Hematopoietic multipotent progenitor cell treated with erythropoietin and hydrocortisone succinate and interleukin-3 and kit ligand, for 4 days (in vitro differentiated cells): ENCODE measurements at regions not wholly inside any gene's neighbourhood (a gene's known extent, or its start where the extent isn't known, plus 50 kb on each side); places are given as distances from the start of the nearest gene placed in this dataset.
"Not testable (repeated sequence)": the region's sequence is repeated elsewhere in the genome, so short reads cannot be mapped to it uniquely, and the experiment has no call there.

Experiments
- DNase-seq: peaks from one replicate; pipeline ENCODE4 v3.0.0-alpha.2; 2015

DNA sequence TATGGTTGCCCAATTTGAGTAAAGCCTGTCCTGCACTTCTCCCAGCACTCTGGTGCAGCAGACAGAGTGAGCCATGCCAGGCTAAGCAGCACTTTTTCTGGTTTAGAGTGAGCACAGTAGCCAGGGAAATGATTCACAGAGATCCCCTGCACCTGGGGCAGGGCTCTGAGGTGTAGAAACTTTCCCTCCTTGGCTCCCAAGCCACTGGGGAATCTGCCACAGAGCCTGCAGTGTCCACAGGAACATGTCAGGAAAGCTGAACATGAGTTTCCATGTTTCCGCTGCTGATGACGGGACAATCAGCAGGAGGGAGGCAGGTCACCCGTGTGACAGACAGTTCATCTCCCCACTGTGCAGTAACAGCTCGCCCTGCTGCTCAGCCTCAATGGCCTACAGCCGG is 429.9 kb upstream of the B3GAT1 start:
- DNase-seq = no peak

DNA sequence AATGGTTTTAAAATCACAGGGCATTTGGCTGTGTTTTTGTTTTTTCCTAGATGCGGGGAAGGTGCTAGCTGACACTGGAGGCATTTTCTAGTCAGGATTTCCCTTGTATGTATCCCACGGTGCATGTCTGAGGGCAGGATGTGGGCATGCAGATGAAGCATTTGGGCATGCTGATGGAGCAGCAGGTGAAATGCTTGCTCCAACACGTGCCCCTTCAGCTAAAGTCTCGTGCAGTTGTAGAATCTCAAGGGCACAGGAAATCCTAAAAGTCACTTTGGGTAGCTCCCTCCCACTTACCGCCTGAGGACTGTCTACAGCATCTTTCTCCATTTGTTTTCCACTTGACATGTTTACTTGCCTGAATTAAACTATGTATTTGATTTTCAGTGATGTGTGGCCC is 429.4 kb upstream of the B3GAT1 start:
- no peak for DNase-seq

DNA sequence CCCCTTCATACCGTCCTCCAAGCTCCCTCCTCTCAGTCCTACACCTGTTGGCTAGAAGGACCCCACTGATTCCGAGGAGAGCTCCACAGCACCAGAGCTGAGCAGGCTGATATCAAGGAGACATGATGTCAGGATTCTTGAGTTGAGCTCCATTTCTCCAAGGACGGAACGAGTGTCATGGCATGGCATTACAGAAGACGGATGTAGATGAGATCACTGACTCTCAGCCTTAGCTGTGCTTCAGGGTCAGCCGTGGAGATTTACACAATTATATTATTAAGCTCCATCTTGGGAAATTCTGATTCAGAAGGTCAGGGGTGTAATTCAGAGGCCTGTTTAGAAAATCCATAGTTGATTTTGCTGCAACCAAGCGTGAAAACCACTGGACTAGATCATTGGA is 428.9 kb upstream of the B3GAT1 start:
- no peak for DNase-seq

DNA sequence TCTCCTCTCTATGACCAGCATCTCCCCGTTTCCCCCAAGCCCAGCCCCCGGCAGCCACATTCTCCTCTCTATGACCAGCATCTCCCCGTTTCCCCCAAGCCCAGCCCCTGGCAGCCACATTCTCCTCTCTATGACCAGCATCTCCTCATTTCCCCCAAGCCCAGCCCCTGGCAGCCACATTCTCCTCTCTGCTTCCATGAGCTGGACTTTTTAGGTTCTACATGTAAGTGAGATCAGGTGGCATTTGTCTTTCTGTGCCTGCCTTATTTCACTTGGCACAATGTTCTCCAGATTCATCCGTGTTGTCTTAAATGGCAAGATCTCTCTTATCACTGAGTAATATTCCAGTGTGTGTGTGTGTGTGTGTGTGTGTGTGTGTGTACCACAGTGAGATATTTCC is 428.1 kb upstream of the B3GAT1 start:
- not testable (repeated sequence) for DNase-seq

DNA sequence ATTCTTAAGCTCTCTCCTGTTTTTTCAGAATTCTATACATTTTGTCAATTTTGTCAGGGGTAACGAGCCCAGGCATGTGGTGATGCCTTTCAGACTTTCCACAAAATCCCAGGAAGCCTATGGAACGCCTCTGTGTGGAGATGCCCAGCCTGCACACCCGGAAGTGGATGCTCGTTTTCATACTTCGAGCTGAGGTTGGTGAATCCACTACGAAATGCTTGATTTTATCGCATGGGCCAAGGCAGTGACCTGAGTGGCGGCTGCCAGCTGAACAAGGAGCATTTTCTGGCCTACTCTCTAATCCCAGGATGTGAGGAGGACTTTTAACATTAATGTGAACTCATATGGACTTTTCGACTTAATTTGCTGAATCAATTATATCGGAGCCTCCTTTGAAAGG is 426.7 kb upstream of the B3GAT1 start:
- no peak for DNase-seq

DNA sequence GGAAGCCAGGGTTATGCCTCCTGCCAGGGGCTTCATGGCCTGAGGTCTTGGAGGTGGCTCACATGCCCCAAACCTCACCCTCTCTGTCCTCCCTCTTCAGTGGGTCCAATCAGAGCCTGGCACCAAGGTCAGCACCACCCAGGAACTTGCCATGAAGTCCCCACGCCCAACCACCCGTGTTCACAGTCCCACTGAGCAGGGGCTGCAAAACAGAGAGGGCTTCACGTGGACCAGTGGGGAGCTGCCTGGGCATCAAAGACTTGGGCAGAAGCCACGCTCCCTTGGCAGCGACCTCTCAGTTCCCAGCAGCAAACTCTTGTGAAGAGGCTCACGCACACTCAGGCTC is 425.8 kb upstream of the B3GAT1 start:
- no peak for DNase-seq

DNA sequence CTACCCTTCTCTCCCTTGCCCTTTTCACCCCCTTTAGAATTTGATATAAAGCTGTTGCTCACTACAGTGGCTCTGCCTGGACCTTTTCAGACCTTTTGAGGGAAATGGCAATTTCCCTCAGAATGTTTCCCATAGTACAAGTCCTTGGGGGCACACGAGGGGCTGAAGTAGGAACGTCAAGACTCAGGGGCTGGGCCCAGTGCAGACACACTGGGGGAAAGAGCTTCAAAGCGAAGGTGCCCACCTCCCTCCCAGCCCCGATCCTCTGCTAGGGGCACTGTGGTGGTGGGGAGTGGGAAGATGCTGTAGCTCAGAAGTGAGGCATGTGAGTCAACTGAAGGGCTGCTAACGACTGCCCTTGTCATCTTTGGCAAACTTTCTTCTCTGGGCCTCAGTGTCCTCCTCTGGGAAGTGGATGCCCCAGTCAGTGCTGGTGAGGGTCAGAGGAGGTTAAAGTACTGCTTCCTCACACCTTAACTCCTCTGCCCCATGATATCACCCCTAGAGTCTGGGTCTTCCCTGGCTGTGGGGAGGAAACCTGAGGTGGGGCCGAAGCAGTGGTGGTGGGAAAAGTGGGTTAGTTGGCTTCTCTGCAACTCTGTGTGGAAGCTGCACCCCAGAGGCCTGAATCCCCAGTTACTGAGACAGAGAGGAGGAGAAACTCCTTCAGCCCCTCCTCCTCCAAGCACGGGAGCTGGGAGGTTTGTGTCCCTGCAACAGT is 425.3 kb upstream of the B3GAT1 start:
- DNase-seq = no peak

DNA sequence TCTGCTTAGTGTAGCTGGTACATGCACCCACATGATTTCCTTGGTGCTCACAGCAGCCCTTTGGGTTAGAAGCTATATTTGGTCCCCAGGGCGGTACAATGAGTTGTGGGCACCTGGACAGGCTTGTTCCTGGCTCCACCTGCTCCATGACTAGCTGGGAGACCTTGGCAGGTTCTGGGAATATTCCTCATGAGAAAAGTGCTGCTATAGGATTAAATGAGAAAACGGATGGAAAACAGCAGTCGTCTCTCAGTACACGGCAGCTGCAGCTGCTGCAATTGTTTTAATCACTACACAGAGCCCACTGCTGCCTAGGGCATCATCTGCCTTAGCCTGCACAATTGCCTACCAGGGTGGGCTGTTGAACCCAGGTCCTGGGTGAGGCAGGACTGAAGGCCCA is 424.5 kb upstream of the B3GAT1 start:
- no peak for DNase-seq

DNA sequence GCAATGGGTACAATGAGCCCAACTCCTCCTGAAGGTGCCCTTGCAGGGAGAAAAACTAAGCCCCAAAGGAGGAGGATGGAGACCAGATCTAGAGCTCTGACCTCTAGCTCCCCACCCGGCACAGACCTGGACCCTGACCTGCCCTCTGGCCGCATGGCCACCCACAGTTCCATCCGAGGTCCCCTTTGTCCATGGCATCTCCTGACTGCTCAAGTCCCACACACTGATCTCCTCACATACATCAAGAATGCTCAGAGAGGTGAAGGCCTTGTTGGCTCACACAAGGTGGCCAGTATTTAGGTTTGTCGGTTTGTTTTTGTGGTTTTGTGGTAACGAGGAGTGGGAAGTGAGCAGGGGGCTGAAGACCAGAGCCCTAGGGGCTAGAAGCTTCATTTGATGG is 423.5 kb upstream of the B3GAT1 start:
- DNase-seq = no peak

DNA sequence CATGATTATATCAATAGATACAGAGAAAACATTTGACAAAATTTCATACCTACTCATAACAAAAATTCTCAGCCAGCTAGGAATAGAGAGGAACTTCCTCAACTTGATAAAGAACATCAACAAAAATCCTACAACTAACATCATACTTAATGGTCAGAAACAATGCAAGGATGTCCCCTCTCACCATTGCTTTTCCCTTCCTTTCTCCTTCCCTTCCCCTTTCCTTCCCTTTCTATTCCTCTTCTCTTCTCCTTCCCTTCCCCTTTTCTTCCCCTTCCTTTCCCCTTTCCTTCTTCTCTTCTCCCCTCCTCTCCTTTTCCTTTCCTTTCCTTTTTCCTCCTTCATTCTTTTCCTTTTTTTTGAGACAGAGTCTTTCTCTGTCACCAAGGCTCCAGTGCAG is 418.3 kb upstream of the B3GAT1 start:
- no peak for DNase-seq

DNA sequence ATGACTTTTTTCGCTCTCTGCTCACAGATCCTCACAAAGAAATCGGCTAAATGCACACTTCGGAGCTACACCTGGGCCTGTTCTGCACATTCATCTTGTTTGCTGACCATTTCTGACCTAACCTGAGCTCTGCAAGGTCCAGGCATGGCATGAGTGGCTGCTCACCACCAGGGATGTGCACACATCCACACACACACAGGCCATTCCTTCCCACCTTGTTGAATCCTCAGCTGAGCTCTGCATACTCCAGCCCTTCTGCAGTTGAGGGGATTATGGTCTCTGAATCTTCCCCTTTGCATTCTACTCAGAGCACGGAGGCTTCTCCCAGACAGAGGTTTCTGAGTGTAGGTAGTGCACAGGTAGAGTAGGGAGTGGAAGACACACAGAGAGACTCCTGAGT is 411.9 kb upstream of the B3GAT1 start:
- no peak for DNase-seq

DNA sequence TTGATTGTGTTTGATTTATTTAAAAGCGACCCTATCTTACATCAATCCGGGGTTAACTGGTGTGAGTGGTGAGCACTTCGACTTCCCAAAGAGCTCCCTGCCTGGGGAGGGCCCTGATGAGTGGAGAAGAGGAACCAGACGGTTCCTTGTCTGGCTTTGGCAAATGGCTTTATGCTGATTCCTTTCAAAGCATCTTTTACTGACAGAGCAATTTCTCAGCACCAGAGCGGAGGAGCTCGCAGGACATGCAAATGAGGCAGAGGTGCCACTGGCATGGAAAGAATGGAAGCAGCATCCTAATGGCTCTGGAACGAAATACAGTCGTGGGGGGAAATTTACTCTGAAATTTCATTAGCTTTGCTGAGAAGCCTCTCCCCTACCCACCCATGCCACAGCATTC is 410.9 kb upstream of the B3GAT1 start:
- DNase-seq = no peak

DNA sequence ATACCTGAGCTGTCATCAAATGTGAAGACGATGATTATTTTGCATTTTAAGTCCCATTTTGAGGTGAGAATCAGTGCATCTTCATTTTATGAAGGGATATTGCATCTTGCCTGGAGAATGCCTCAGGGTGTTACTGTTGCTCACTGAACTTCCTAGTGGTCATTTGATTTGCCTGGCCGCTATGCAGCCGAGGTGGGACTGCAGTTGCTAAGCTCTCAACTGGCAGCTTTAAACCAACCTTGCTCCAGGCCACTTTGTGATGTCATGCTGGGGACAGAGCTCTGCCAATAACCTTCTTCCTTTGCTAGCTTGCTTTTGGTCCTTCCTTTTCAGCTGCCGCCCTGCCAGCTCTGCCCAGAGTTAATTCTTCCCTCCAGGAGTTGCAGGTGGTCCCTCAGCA is 409.4 kb upstream of the B3GAT1 start:
- no peak for DNase-seq

DNA sequence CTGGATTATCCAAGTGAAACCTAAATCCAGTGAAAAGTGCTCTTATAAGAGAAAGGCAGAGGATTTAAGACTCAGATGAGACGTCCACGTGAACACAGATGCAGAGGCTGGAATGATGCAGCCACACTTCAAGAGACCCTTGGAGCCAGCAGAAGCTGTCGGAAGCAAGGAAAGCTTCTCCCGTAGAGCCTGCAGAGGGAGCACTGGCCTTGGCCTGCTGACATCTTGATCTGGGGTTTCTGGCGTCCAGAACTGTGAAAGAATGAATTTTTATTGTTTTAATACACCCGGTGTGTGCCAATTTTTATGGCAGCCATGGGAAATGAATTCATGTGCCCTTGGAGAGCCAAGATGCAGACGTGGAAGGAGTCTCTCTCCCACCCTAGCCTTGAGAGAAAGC is 407.0 kb upstream of the B3GAT1 start:
- no peak for DNase-seq

DNA sequence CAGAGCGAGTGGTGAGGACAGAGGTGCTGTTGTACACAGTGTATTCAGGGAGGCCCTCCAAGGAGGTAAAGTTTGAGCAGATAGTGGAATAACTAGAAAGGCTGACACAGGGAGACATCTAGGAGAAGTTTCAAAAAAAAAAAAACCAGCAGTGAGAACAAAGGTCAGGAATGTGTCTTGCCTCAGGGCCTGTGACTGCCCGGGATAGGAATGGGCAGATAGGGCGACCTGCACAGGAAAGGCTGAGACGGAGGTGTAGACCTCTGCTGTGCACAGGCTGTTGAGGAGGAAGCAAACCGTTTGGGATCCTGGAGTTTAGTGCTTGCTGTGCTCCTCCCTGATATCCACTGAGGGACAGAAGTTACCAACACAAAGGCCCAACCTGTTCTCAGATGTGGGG is 406.5 kb upstream of the B3GAT1 start:
- no peak for DNase-seq

DNA sequence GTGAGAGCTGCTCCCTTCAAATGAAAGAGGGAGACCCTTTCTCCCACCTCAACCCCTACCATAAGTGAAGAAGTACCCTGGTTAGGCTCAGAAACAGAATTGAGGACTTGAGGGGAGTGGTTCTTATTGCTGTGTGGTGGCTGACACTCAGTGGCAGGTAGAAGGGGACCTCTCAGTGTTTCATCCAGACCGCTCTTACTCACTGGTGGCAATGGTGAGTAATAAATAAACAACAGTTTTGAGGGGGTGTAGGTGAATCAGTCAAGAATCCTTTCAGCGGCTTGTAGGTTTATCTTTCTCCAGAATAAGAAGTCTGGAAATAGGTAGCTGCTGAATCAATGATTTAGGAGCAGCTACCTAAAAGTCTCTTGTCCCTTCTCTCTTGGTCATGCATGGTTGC is 403.4 kb upstream of the B3GAT1 start:
- DNase-seq = no peak

DNA sequence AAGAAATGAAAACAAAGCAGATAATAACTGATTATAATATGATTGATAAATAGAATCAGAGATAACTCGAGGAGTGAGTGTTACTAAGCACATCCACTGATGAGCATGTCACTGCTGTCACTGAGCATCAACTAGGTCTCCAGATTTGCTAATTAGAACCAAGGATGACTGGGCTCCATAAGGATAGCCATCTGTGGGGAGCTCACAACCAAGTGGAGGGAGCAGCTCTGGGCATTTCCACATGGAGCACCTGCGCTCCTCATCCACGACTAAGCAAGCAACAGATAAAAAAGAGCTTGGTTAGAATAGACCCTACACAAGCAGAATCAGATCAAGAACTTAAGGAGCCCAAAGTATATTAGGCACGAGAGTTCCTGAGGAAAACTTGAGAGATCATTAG is 396.0 kb upstream of the B3GAT1 start:
- no peak for DNase-seq

DNA sequence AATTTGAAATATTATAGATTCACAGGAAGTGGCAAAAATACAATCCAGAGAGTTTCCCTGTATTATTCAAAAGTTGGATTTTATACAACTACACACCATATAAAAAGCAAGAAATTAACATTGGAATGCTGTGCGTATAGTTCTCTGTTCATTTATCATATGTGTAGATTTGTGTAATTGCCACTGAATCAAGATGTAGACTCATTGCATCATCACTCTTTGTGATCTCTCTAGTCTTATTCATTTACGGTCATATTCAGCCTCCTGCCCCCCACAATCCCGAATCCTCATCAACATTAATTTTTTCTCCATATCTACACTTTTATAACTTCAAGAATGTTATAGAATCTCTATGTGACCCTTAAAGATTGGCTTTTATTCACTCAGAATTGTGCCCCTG is 390.6 kb upstream of the B3GAT1 start:
- no peak for DNase-seq

DNA sequence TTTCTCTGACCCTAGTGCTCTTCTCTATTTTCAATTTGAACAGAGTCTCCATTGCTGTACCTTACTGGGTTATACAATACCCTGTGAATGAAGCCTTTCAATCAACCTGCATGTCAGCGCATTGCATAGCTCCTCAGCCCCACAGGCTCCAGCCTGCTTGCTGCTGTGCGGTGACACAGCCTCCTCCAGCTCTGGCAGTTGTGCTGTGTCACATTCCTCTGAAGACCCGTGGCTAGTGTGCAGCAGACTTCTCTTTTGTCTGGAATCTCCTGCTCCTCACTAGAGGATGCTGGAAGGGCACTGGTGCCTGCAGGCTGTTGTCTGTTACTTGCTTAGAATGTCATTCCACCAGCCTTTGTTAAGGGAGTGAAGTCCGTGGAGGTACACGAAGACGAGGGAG is 390.1 kb upstream of the B3GAT1 start:
- no peak for DNase-seq

DNA sequence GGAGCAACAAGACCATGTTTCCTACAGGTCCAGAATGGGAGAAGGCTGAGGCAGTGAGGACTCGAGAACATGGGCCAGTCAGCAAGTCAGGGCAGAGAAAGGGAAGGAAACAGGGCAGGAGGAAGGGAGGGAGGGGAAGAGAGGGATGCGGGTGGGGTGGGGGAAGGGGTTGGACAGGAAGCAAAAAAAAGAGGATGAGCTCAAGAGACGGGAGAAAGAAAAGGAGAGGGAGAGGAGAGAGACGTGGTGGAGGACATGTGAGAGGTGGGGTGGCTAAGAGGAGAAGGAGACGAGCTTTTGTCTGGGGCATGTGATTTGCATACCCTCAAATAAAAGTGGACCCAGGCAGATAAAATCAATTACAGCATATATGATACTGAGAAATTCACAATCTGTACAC is 389.5 kb upstream of the B3GAT1 start:
- DNase-seq = no peak

DNA sequence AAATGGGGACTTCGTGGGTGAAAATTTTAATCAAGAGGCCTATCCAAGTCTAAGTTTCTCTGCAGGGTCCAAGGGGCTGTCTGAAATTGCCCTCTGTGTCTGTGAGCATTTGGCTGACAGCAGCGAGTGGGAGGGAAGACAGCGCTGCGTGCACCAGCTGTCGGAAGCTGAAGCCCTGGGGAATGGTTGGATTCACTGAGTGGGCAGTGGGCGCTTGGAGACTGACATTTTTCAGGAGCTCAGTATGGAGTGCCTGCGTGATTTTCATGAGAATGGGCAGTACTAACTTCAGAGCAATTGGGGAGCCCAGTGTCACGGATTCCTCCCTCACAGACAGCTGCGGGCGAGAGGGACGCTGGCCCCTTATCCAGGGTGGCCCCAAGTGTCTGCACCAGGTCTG is 388.8 kb upstream of the B3GAT1 start:
- no peak for DNase-seq

DNA sequence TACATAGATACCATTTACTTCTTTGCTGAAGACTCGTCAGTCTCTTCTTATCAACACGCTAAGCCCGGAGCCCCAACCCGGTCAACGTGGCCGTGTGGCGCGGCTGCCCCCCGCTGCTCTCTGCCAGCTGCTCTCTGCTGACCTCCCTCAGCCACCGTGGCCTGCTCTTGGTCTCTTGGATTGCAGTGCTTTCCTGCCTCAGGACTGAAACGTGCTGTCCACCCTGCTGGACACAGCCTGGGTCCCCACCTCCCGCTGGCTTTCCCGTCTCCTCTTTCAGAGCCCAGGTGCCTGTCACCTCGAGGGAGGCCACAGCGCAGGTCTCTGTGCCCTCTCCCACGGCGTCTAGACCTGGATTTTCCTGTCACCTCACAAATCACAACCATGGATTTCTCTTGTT is 388.1 kb upstream of the B3GAT1 start:
- DNase-seq = no peak

DNA sequence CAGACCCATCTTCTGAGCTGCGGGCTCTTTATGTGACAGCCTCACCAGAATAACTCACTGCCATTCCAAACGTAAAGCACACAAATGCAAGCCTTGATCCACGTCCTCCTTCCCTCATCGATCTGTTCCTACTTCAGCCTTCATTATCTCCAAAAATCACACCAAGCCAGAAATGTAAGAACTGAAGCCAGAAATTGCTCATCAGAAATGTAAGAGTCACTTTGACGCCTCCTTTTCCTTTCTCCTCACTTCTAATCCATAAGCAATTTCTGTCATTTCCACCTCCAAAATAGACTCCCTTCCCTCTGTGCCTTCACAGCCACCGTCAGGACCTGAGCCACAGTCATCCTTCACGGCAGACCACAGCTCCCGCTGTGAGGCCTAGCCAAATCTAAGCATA is 387.3 kb upstream of the B3GAT1 start:
- DNase-seq = no peak

DNA sequence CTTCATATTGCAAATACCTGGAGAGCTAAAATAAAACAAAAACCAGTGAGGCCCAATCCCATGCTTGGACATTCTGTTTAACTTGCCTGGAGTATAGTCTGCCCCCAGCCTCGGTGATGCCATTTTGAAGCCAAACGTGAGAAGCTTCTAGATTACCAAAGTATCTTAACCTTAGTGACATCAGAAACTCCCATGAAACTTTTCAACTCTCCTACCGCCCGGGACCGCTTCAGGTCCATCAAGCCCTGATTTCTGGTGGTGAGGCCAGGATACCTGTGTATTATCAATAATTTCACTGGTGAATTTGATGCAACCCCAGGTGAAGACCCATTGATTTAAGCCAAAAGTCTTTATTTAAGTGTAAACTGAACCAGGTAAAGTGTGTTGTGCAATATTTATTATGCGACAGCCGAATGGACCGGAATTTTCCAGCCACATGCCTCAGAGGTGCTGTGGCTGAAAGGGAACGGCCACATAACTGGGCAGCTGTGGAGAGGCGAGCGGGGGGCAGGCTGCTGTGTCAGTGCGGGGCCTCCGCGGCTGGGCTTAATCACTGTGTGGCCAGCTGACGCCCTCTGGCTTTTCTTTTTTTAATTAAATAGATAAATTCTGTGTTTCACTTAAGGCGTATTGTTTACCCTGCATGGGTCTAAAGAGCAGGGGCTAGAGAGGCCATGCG is 385.5 kb upstream of the B3GAT1 start:
- DNase-seq = no peak

DNA sequence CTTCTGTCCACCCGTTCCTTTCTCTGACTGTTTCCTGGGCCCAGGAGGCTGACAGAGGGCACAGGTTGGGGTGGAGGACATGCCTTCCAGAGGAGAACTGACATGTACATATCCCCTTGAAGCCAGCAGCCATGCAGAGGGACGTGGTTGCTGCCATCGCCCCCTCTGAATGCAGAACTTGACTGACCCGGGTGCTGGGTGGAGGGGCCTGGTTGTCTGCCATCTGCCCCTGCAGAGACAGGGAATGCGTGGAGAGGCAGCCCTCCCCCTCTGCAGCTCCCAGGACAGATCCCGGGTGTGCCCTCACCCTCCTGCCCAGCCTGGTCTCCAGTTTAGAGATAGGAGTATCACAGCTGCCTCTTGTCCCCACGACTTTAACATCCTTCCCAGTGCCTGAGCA is 383.0 kb upstream of the B3GAT1 start:
- no peak for DNase-seq
